Right lobe of liver (tissue), 6 donors: ENCODE measurements at regions not wholly inside any gene's neighbourhood (a gene's known extent, or its start where the extent isn't known, plus 50 kb on each side); places are given as distances from the start of the nearest gene placed in this dataset.

ENCODE experiments used
- ATAC-seq, 4 donors: fragments of 200-7000 bp; cut with Tn5 transposase; one replicate each; pipeline ENCODE4 v1.9.1; 2020; ENCODE audit warnings: mild to moderate bottlenecking in 4 of 4, moderate library complexity in 4 of 4
- DNase-seq, 3 donors: peaks; one replicate each; pipeline ENCODE4 v3.0.0-alpha.2; 2020
- H3K27ac ChIP-seq, 3 donors: fragments of 200-600 bp; one replicate each; pipeline ENCODE4 v1.8.0; 2022
- H3K27me3 ChIP-seq, 2 donors: fragments of 200-600 bp; one replicate each; pipeline ENCODE4 v1.8.0; 2022
- H3K36me3 ChIP-seq, 4 donors: fragments of 200-600 bp; sonication (generic) in 1 of 4; one replicate each; pipeline versions ENCODE4 v1.5.1 to v1.8.0; 2017 to 2022; ENCODE audit warnings: control low read depth in 1 of 4
- H3K4me1 ChIP-seq, 4 donors: fragments of 200-600 bp; sonication (generic) in 1 of 4; one replicate each; pipeline versions ENCODE4 v1.5.1 to v1.8.0; 2017 to 2022; ENCODE audit warnings: control low read depth in 1 of 4
- H3K4me3 ChIP-seq, 3 donors: fragments of 200-600 bp; one replicate each; pipeline ENCODE4 v1.8.0; 2022
- H3K9me3 ChIP-seq, 4 donors: fragments of 200-600 bp; sonication (generic) in 1 of 4; one replicate each; pipeline versions ENCODE4 v1.5.1 to v1.8.0; 2017 to 2022; ENCODE audit warnings: control low read depth in 1 of 4
- CTCF ChIP-seq, 4 donors: fragments of 200-600 bp in 3 of 4; fragments of 450-650 bp in 1 of 4; IDR thresholded peaks; one replicate each; pipeline versions ENCODE4 v1.5.1 to v1.8.0; 2016 to 2022; ENCODE audit warnings: antibody characterized with exemption in 4 of 4, mild to moderate bottlenecking in 2 of 4
- POLR2A ChIP-seq: fragments of 450-650 bp; IDR thresholded peaks from one replicate; pipeline ENCODE4 v1.6.1; 2017; ENCODE audit warnings: antibody characterized with exemption, mild to moderate bottlenecking
- WGBS: methylation state at CpG from one replicate; pipeline ENCODE4 v1.1.6; 2018; ENCODE audit warnings: low coverage, low lambda C conversion rate; ENCODE audit not compliant: insufficient coverage; ENCODE audit errors: missing lambda C conversion rate; 5-methylcytosine and 5-hydroxymethylcytosine counted together
- intact Hi-C, 2 donors: fragments of 100-400 bp; cut with DNase I; formaldehyde crosslinking; loops; one replicate each; pipeline versions ENCODE4 v1.11.2 to v1.14.1; 2022
- donor health status: DM: no; HTN: yes; CAD: no.
- donor health status: DM: no; HTN: no; CAD: no.
- donor health status: DM: no; HTN: no; CAD: no.
- donor health status: DM: no; HTN: yes; CAD: no.
- donor health status: DM: no; HTN: yes; CAD: no.

GRCh38 chr3:46138581-46138980 is 69.5 kb downstream of the CCR1 start:
- DNase-seq (no peak), ATAC-seq (no peak)
- Histone ChIP-seq H3K9me3 (no peaks in the 10 kb centered on the region), H3K4me3 (no peak overlapping the region), H3K4me1 (no peaks in the 10 kb centered on the region), H3K27ac (no peak overlapping the region), H3K27me3 (no peaks in the 10 kb centered on the region), H3K36me3 (no peaks in the 10 kb centered on the region)
- TF ChIP-seq CTCF (IDR thresholded peaks at IDR 0.05) (no peak), POLR2A (no peak)
- intact Hi-C loops: no loop called here
- 56% methylated on average over 3 of the region's 3 CpGs for WGBS

- H3K9me3 ChIP-seq: no peaks in the 10 kb centered on the region
- no peak for TF ChIP-seq CTCF (IDR thresholded peaks at IDR 0.05)
- no peak for TF ChIP-seq POLR2A
- DNase-seq: no peak
- 26% methylated on average over 3 of the region's 3 CpGs for WGBS
- intact Hi-C loops: no loop called here
- no peak overlapping the region for H3K4me3 ChIP-seq
- peak in 3 of 4 donors; percentile 43 to 48 (median 47) for ATAC-seq
- H3K4me1 ChIP-seq: no peaks in the 10 kb centered on the region
- H3K27me3 ChIP-seq: no peaks in the 10 kb centered on the region
- no peaks in the 10 kb centered on the region for H3K36me3 ChIP-seq
- no peak overlapping the region for H3K27ac ChIP-seq
Observed at GRCh38 chr3:46135475-46135874, 72.6 kb downstream of the CCR1 start.

GRCh38 chr3:46133285-46133684 is 74.8 kb downstream of the CCR1 start:
- Histone ChIP-seq H3K4me1 (no peaks in the 10 kb centered on the region), H3K9me3 (no peaks in the 10 kb centered on the region), H3K36me3 (no peaks in the 10 kb centered on the region), H3K27me3 (no peaks in the 10 kb centered on the region), H3K4me3 (no peak overlapping the region), H3K27ac (no peak overlapping the region)
- ATAC-seq: no peak
- no peak for DNase-seq
- no peak for TF ChIP-seq POLR2A
- no peak for TF ChIP-seq CTCF (IDR thresholded peaks at IDR 0.05)
- 89% methylated on average over 3 of the region's 3 CpGs for WGBS
- intact Hi-C loops: no loop called here

GRCh38 chr3:46132565-46132964 is 75.5 kb downstream of the CCR1 start:
- no peak for TF ChIP-seq POLR2A
- TF ChIP-seq CTCF (IDR thresholded peaks at IDR 0.05): no peak
- ATAC-seq: peak; percentile 39 to 61 (median 50)
- DNase-seq: no peak
- Histone ChIP-seq H3K36me3 (no peaks in the 10 kb centered on the region), H3K27ac (no peak overlapping the region), H3K27me3 (no peaks in the 10 kb centered on the region), H3K4me1 (no peaks in the 10 kb centered on the region), H3K9me3 (no peaks in the 10 kb centered on the region), H3K4me3 (no peak overlapping the region)
- intact Hi-C loops: no loop called here
- WGBS: 41% methylated on average over 2 of the region's 4 CpGs

- intact Hi-C loops: no loop called here
- H3K9me3 ChIP-seq: no peaks in the 10 kb centered on the region
- no peak overlapping the region for H3K4me3 ChIP-seq
- H3K27ac ChIP-seq: no peak overlapping the region
- peak in 2 of 4 donors; percentile 12 to 20 for ATAC-seq
- H3K36me3 ChIP-seq: no peaks in the 10 kb centered on the region
- no peaks in the 10 kb centered on the region for H3K4me1 ChIP-seq
- whole genome bisulfite sequencing: 32% methylated on average over 2 of the region's 8 CpGs
- H3K27me3 ChIP-seq: no peaks in the 10 kb centered on the region
- DNase-seq: no peak
- TF ChIP-seq CTCF (IDR thresholded peaks at IDR 0.05) (no peak), POLR2A (no peak)
Observed at GRCh38 chr3:46131884-46132450, 76.1 kb downstream of the CCR1 start.
